Smooth muscle cell of the brain vasculature (primary cell): ENCODE measurements at regions not wholly inside any gene's neighbourhood (a gene's known extent, or its start where the extent isn't known, plus 50 kb on each side); places are given as distances from the start of the nearest gene placed in this dataset.
A peak's percentile ranks its signal among the peaks of the same experiment; 100 is the strongest.

Source experiments
- DNase-seq: peaks from one replicate; pipeline ENCODE4 v3.0.0-alpha.2; 2012; ENCODE audit warnings: low read depth, low spot score

- DNase-seq, result no peak
Measured at GRCh38 chr12:65517656-65518210, 239.2 kb downstream of the MSRB3 start.

- no peak for DNase-seq
Measured at GRCh38 chr12:65518771-65519170, 240.3 kb downstream of the MSRB3 start.

- DNase-seq, result no peak
Measured at GRCh38 chr12:65520658-65521057, 242.2 kb downstream of the MSRB3 start.

- no peak for DNase-seq
Measured at GRCh38 chr12:65522956-65523860, 244.7 kb downstream of the MSRB3 start.

- DNase-seq, result no peak
Measured at GRCh38 chr12:65524666-65525065, 246.2 kb downstream of the MSRB3 start.

GRCh38 chr12:65525491-65526141 is 247.1 kb downstream of the MSRB3 start:
- no peak for DNase-seq

DNA sequence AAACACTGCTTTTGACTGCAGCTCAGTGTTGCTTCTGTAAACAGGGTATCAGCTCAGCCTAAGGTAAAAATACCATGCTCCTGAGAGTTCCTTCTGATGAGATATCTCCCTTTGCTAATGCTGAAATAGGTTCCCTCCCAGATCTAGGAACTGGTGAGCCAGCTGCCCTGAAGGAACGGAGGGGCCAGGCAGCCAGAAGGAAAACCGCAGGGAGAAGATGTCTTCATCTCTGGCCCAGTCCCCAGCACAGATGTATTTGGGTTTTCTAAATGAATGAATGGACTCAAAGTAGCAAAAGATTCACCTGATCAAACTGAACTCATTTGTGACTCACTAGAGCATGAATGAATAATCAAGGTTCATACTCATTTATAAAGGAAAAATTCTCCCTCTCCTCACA is 247.8 kb downstream of the MSRB3 start:
- DNase-seq, result no peak

- DNase-seq, result no peak
Measured at GRCh38 chr12:65528127-65528526, 249.6 kb downstream of the MSRB3 start.

- DNase-seq, result no peak
Measured at GRCh38 chr12:65529106-65529505, 250.6 kb downstream of the MSRB3 start.

DNA sequence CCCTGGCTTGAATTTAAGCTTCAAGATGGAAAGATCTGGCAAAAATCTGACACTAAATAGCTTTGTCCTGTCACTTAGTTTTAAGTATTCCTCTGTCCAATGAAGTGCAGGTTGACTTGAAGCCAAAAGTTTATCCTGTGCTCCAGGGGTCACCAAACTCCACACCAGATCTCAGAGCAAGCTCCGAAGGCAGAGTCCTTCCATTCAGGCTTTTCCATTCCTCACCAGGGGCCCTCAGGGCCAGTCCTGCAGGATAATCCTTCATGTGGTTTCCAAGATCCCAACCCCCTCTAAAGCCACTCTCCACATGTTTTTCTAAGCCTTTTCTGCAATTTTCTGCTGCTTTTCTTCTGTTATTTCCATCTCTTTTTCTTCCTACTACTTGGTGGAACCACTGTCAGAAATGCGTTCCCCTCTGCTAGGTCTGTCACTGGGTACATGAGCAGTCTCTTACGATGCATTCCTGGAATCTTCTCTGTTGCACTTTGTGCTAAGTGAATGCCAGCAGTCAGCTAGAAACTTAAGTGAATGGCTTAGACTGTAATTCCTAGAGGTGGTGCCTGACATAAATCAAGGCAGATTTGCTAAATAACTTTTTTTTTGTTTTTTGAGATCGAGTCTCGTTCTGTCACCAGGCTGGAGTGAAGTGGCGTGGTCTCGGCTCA is 251.4 kb downstream of the MSRB3 start:
- no peak for DNase-seq

GRCh38 chr12:65532162-65532561 is 253.7 kb downstream of the MSRB3 start:
- no peak for DNase-seq

DNA sequence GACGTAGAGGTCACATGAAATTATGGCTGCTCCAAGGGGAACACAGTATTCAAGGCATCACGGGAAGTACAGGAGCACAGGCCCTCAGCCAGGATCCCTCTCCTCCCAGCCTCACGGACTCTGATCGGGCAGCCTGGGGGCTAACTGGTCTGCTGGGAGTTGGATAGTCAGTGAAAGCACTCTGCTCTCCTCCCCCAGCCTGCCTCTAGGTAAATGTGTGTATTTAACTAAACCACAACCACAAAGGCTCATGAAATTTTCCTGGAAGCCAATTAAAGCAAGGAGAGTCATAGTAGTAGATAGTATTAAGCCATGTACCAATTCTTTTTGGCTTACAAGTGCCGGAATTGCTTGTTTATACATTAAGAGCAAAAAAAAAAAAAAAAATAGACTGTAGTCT is 254.3 kb downstream of the MSRB3 start:
- DNase-seq, result no peak

DNA sequence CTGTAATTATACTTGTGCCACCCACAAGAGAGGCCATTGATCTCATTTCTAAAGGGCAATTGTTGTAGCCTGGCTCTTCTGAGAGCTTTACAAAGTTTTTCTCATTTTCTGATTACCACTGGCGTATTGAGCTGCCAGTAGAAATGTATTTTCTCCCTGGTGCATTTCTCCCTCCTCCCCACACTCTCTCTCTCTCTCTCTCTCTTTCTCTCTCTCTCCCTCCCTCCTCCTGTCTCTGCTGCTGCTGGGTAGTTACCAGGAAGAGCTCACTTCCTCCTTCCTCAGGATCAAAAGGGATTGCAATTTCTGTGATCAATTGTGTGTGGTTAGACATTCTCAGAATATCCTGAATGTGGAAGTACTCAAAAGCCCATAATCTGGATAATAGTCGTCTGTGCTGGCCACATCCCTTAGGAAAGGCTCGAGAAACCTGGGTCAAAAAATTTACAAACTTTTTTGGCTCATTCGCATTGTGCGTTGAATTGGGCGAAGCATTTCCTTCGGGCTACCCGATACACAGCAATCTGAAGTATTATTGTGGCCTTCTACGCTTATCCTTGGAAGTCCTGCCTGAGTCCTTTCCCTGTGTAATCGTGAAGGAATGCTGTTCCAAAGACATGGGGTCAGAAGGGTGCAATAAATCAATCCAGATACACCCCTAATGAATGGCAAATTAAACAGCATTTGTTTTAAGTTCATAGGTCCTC is 254.8 kb downstream of the MSRB3 start:
- DNase-seq, result no peak

- DNase-seq, result no peak
Measured at GRCh38 chr12:65534238-65534841, 255.9 kb downstream of the MSRB3 start.

- no peak for DNase-seq
Measured at GRCh38 chr12:65535946-65536345, 257.5 kb downstream of the MSRB3 start.

- no peak for DNase-seq
Measured at GRCh38 chr12:65536351-65536750, 257.9 kb downstream of the MSRB3 start.

- peak; percentile 95 for DNase-seq
Measured at GRCh38 chr12:65536876-65537681, 258.6 kb downstream of the MSRB3 start.

DNA sequence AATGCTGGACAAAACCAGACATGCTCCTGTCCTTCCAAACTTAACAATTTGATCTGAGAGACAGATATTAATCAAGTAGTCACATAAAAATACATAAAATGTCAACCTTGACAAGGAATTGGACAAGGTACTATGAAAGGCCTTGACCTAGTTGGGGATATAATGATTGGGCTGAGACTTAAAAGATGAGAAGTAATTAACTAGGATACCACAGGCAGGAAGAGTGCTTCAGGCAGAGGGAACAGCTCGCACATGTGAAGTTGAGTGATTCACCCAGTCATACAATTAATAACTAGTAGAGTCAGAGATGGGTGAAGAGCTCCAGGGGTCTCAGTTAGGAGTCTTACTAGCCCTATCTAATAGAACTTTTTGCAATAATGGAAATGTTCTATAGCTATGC is 259.5 kb downstream of the MSRB3 start:
- DNase-seq, result no peak

GRCh38 chr12:65539023-65539422 is 260.5 kb downstream of the MSRB3 start:
- no peak for DNase-seq

DNA sequence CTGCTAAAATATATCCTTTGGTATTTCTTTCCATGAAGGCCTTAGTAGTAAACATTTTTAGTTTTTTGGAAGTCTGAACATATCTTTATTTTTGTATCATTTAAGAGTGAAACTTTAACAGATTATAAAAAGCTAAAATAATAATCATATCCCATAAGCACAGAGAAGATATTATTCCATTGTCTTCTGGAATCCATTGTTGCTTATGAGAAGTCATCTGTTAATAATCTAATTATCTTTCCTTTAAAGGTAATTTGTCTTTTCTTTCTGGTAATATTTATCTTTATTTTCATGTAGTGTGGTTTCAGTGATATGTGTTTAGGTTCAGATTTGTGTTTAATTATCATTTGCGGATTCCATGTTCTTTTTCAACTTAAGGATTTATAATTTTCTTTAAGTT is 261.7 kb downstream of the MSRB3 start:
- no peak for DNase-seq
